ENCODE measurements at regions not wholly inside any gene's neighbourhood (a gene's known extent, or its start where the extent isn't known, plus 50 kb on each side); places are given as distances from the start of the nearest gene placed in this dataset.

- H3K27me3 ChIP-seq (ENCODE audit: control insufficient read depth, insufficient read depth, low read length) = no peaks in the 10 kb centered on the region
- TF ChIP-seq CTCF (IDR thresholded peaks at IDR 0.05; ENCODE audit: insufficient read depth, low read length, poor library complexity, severe bottlenecking) = no peak
- no peak for DNase-seq (ENCODE audit: low read depth)
Measured at GRCh38 chr17:72280881-72281280, 160.1 kb downstream of the SOX9 start.

GRCh38 chr17:72282439-72283029 is 161.7 kb downstream of the SOX9 start:
- TF ChIP-seq CTCF (IDR thresholded peaks at IDR 0.05; ENCODE audit: insufficient read depth, low read length, poor library complexity, severe bottlenecking) = no peak
- Histone ChIP-seq H3K36me3 (ENCODE audit: control insufficient read depth, insufficient read depth, low read length) (no peaks in the 10 kb centered on the region), H3K27me3 (ENCODE audit: control insufficient read depth, insufficient read depth, low read length) (no peaks in the 10 kb centered on the region), H3K4me3 (ENCODE audit: low read depth, low read length) (no peak overlapping the region)
- DNase-seq (ENCODE audit: low read depth) = no peak

More at GRCh38 chr17:72280881-72281280, 160.1 kb downstream of the SOX9 start:
- H3K36me3 ChIP-seq (ENCODE audit: control insufficient read depth, insufficient read depth, low read length) = no peaks in the 10 kb centered on the region
- no peak overlapping the region for H3K4me3 ChIP-seq (ENCODE audit: low read depth, low read length)

GRCh38 chr17:72284806-72285205 is 164.0 kb downstream of the SOX9 start:
- Histone ChIP-seq H3K36me3 (ENCODE audit: control insufficient read depth, insufficient read depth, low read length) (no peaks in the 10 kb centered on the region), H3K4me3 (ENCODE audit: low read depth, low read length) (no peak overlapping the region), H3K27me3 (ENCODE audit: control insufficient read depth, insufficient read depth, low read length) (no peaks in the 10 kb centered on the region)
- DNase-seq (ENCODE audit: low read depth) = no peak
- TF ChIP-seq CTCF (IDR thresholded peaks at IDR 0.05; ENCODE audit: insufficient read depth, low read length, poor library complexity, severe bottlenecking) = no peak

- no peak for TF ChIP-seq CTCF (IDR thresholded peaks at IDR 0.05; ENCODE audit: insufficient read depth, low read length, poor library complexity, severe bottlenecking)
- no peak for DNase-seq (ENCODE audit: low read depth)
- no peaks in the 10 kb centered on the region for H3K27me3 ChIP-seq (ENCODE audit: control insufficient read depth, insufficient read depth, low read length)
- no peaks in the 10 kb centered on the region for H3K36me3 ChIP-seq (ENCODE audit: control insufficient read depth, insufficient read depth, low read length)
- no peak overlapping the region for H3K4me3 ChIP-seq (ENCODE audit: low read depth, low read length)
Measured at GRCh38 chr17:72287586-72287985, 166.8 kb downstream of the SOX9 start.

- DNase-seq (ENCODE audit: low read depth) = no peak
- Histone ChIP-seq H3K36me3 (ENCODE audit: control insufficient read depth, insufficient read depth, low read length) (no peaks in the 10 kb centered on the region), H3K27me3 (ENCODE audit: control insufficient read depth, insufficient read depth, low read length) (no peaks in the 10 kb centered on the region), H3K4me3 (ENCODE audit: low read depth, low read length) (no peak overlapping the region)
- no peak for TF ChIP-seq CTCF (IDR thresholded peaks at IDR 0.05; ENCODE audit: insufficient read depth, low read length, poor library complexity, severe bottlenecking)
Measured at GRCh38 chr17:72294487-72294893, 173.7 kb downstream of the SOX9 start.

- H3K4me3 ChIP-seq (ENCODE audit: low read depth, low read length) = no peak overlapping the region
- DNase-seq (ENCODE audit: low read depth) = no peak
- no peaks in the 10 kb centered on the region for H3K36me3 ChIP-seq (ENCODE audit: control insufficient read depth, insufficient read depth, low read length)
- TF ChIP-seq CTCF (IDR thresholded peaks at IDR 0.05; ENCODE audit: insufficient read depth, low read length, poor library complexity, severe bottlenecking) = no peak
- no peaks in the 10 kb centered on the region for H3K27me3 ChIP-seq (ENCODE audit: control insufficient read depth, insufficient read depth, low read length)
Measured at GRCh38 chr17:72295916-72296315, 175.1 kb downstream of the SOX9 start.
